Kidney glomerular epithelial cell (primary cell): ENCODE measurements at regions not wholly inside any gene's neighbourhood (a gene's known extent, or its start where the extent isn't known, plus 50 kb on each side); places are given as distances from the start of the nearest gene placed in this dataset.
A peak's percentile ranks its signal among the peaks of the same experiment; 100 is the strongest.

ENCODE experiments used
- DNase-seq: peaks from one replicate; lab custom pipeline; 2025; lab: John Stamatoyannopoulos, UW

DNA sequence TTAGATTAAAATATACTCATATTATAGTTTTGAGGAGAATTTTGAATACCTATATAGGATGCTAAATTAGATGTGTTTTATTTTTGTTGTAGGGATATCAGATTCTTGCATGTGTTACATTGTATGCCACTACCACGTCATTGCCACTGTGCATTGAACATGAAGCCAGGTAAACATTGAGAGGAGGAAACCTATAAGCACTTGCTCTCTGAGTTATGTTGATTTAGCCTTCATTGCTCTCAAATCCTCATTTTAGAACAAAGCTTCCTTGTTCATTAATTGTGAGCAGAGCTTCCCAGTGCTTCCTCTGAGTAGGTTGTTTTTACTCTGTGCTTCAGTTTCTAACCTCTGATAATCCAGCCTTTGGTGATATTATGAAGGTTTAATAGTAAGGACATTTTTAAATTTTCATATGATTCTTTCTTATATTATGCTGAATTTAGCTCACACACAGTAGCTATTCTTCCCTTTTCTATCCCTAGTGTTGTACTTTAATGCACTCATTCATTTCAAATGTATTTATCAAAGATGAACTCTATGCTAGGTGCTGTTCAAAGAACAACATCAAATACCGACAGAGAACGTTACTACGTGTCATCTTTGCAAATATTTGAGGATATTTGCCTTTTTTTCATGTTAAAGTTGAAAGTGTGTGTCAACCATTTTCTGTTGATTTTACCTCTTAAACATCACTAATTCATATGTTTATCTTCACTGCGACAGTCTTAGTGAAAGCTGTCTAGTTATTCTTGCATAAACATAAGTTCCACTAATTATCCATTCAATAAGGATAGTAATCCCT lies 1448.0 kb upstream of the MIR17HG start:
- DNase-seq: no peak

DNA sequence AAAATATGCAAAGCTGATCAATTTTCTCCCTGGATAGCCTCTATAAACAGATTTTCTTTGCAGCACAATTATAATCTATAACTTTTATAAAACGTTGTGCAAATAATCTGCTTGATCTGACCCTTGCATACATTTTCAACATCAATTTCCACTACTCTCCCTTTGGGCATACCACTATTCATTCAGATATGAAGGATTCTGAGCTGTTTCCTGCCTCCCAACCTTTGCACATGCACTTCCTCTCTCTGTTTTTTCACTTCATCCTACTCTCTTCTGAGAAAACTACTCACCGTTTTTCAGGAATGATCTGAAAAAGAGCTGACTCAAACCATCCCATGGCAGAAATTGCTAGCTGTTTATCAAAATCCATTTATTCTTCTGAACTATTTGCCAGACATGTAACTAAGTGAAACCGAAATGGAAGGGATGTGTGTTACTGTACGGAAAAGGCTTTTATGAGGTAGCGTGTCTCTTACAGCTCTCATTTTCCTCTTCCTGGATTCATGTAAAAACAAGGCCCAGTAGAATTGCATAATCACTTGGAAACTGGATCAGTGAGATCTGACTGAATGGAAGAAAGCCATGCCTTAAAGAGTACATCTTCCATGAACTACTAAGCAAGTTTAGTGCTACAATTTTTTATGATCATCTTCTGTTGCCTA lies 1447.3 kb upstream of the MIR17HG start:
- DNase-seq: no peak

DNA sequence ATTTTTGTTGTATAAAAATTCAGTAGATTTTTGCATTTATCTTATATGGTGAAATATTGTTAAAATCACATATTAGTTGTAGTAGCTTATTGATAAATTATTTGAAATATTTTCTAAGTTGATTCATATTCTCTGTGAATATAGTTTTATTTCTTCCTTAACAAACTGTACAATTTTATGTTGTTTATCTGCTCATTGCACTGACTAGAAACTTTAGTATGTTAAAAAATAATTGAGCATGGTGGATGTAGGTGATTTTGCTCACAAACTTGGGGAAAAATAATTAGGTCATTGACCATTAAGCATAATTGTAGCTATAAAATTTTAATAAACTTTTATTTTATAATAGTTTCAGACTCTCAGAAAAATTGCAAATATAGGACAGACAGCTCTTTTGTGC lies 1445.3 kb upstream of the MIR17HG start:
- DNase-seq: no peak

DNA sequence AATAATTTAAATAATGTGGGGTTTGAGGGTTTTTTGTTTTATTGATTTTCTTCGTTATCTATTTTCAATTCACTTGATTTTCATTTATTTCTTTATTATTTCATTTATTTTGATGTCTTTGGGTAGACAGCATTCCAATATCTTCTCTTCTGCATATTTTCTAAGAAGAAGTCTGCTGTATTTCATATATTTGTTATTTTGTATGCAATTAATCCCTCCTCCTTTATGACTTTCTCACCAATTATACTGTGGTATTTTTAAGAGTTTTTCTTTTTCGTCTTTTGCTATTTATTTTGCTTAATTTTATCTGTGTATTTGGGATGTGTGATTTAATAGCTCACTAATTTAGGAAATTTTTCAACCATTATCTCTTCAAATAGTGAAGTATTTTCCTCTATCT lies 1444.4 kb upstream of the MIR17HG start:
- no peak for DNase-seq

DNA sequence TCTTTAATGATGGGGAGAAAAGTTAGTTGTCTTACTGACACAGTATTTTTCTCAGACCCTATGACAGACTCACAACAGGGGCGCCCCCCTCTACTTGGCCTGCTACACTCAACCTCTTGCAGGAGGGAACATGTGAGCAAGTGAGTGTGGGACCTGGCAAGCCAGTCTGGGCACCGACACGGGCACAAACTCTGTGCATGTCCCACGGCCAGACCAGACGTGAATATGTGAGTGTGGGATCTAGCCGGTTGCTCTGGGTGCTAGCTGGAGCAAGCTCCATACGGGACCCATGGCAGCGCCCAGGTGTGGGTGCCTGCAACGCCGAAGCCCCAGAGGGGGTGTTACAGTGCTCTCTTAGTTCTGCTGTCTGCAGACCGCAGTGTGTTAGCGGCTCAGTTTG lies 1437.3 kb upstream of the MIR17HG start:
- DNase-seq: no peak

DNA sequence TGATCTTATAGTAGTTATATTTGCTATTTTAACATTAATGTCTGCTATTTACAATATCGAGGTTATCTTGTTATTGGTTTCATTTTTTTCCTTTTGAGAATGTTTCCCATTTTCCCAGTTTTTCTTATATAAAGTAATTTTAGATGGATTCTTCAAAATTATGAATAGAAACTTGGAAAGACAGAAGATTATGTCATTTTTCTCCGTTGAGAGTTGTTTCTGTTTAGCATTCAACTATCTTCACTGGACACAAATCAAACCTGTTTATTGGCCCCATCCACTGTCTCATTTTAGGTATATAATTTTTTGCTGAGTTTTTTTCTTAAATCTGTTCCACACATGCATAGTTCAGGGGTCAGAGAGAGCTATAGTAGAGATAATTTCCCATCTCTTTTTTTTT lies 1430.9 kb upstream of the MIR17HG start:
- DNase-seq: no peak

DNA sequence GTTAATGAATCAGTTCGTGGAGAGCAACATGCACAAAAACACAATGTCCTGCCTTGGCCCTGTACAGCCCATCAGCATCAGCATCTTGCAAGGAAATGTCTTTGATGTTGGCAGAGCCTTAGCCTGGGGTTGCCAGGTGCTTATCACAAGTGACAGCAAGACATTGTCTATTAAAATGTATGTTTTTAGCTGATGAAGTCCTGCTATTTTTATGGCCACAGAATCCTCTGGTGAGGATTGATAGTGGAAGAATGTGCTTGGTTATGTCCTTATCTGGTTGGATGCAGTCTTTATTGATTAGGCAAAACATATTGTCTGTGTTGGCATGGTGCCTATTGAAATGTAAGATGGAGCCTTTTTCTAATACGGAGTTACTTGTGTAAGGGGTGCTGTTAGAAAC lies 1427.0 kb upstream of the MIR17HG start:
- DNase-seq: no peak

DNA sequence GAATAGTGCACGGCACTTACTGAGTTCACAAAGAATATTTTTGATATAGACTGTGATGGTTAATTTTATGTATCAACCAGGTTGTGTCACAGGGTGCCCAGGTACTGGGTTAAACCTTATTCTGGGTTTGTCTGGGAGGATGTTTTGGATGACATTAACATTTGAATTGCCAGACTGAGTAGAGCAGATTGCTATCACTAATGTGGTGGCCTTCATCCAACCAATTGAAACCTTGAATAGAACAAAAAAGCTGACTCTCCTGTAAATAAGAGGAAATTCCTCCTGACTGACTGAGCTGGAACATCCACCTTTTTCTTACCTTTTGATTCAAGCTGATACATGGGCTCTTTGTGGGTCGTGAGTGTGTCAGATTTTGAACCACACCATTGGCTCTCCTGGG lies 1424.4 kb upstream of the MIR17HG start:
- DNase-seq: no peak

DNA sequence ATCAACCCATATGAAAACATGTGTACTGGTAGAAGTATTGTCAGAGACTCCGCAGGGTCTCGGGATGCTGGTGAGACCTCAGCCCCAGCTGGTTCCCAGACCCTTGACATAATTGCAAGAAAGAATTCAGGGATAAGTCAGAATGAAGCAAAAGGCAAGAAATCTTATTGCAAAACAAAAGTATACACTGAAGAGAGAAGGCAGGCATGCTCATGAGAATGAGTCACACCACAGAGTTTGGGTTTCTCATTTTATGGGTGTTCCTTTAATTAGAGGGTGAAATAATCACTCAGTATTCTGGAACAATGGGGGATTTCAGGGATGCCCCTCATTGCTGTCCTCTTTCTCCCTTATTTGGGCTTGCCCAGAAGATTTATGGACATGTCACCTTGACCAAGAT lies 1423.8 kb upstream of the MIR17HG start:
- no peak for DNase-seq

DNA sequence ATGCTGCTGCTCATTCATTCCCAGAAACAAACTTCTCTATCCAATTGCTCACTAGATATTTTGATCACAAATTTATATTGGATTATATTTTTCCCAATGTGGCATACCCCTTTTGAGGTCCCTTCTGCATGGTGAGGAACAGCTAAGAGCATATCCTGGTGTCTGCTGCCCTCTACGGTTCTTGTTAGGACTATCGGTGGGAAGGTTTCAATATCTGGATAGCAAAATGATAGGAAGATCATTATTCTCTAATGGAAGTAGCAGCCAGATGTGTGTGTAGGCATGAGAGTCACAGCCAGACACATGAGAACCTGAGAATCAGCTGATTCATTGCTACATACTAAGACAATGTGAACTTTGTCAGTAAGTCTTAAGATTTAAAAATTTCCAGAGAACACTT lies 1422.4 kb upstream of the MIR17HG start:
- DNase-seq: peak; percentile 48

DNA sequence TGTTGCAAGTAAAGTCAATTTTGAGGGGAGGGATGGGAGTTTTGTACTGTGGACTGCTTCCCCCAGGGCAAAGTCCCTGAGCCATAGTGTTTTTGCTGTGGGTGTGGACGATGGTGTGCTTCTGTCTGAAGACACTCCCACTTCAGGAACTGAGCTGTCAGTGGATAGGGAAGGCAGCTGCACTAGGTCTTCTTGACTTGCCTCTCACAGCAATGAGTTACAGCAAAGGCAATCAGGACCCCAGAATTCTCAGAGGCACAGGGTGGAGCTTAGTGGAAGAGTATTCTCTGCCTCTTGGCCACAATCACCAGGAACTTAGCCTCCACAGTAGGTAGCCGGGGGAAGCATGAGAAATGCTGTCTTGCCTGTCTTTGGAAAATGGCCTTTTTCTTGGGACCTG lies 1416.6 kb upstream of the MIR17HG start:
- DNase-seq: no peak

DNA sequence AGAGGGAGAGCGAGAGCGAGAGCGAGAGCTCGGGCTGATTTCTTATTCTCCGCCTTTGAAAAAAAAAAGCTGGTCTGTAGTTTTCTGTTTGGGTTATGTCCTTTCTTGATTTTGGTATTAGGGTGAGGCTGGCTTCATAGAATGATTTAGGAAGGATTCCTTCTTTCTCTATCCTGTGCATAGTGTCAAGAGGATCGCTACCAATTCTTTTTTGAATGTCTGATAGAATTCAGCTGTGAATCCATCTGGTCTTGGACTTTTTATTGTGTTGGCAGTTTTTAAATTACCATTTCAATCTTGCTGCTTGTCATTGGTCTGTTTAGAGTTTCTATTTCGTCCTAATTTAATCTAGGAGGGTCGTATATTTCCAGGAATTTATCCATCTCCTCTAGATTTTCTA lies 1414.6 kb upstream of the MIR17HG start:
- DNase-seq: no peak

DNA sequence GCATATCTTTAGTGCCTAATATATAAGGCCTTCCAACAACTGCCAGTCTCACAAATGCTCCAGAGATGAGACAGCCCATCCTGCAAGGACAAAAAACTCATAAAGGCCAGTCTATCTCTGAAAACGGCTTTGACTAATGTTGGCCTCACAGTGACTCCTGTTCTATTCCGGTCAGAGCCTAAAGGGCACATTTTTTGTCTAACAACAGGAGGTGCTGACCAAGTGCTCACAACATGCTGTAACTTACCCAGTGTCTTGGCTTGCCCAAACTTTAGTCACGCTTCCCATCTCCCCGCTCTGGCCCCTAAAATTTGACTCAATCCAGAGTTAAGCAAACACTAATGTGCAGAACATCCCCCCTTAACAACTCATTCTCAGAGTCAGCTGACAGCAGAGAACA lies 1411.2 kb upstream of the MIR17HG start:
- no peak for DNase-seq

DNA sequence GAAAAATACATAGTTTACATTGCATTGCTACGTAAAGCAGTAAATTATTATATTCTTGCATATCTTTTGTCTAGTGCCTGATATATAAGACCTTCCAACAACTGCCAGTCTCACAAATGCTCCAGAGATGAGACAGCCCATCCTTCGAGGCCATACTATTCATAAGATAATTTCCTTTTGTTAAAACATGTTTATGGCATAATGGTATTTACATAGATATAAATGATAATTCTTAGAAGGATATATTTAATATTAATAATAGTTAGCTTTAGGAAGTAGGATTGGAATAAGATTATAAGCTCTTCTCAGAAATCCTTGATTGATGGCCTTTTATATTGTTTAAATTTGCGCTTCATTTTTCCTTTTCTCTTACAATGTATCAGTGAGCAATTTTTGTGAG lies 1410.1 kb upstream of the MIR17HG start:
- no peak for DNase-seq

DNA sequence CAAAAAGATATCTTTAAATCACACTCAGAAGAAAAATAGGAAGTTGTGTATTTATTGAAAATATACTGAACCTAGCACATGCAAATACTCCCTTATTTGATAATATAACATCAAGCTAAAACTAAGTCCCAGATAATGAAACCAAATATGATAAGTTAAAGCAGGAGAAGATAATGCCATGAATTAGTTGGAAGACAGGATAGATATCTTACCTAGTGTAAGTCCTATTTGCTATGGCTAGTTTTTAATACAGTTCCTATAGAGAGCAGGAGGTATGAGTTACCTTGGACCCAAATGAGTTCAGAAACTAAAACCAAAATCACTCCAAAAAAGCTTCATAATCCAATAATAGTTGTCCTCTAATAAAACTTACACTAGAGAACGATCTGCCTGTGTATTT lies 1407.1 kb upstream of the MIR17HG start:
- no peak for DNase-seq

DNA sequence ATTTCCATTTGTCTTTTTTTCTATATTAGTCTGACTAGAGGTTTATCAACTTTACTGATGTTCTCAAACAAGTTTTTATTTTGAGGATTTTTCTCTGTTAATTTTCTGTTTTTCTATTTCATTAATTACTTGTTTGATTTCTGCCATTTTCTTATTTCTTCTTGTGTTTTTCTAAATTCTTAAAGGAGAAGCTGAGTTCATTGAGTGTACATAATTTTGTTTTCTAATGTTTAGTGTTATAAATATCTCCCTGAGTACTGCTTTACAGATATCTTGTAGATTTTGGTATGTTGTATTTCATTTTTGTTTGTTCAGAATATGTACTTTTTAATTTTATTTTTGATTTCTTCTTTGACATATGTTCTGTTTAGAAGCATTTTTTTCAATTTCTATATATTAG lies 1404.3 kb upstream of the MIR17HG start:
- no peak for DNase-seq

DNA sequence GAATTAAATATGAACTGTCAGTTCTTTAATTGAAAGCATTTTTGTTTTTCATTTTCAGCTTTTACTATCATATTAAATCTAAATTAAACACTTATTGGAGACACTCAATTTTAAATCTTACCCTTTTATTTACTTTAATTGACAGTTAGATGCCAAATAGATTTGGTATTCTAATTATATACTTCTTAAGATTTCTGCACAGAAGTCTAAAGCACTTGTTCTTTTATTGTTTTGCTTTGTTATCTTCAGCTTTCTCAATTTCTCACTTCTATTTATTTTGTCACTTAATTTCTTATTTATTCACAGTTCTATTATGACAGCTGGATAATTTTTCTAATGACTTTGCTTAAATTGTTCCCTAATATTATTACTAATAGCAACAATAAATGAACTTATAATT lies 1397.3 kb upstream of the MIR17HG start:
- DNase-seq: no peak

DNA sequence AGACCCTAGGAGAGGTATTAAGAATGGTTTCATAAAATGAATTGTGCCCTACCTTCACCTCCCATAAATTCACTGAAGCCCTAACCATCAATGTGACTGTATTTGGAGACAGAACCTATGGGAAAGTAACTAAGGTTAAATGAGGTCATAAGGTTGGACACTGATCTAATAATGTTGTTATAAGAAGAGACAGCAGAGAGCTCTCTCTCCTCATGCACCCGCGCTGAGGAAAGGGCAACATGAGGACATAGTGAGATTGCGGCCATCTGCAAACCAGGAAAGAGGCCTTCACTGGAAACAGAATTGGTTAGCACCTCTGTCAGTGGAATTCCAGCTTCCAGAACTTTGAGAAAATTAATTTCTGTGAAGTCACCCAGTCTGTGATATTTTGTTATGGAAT lies 1396.1 kb upstream of the MIR17HG start:
- no peak for DNase-seq

DNA sequence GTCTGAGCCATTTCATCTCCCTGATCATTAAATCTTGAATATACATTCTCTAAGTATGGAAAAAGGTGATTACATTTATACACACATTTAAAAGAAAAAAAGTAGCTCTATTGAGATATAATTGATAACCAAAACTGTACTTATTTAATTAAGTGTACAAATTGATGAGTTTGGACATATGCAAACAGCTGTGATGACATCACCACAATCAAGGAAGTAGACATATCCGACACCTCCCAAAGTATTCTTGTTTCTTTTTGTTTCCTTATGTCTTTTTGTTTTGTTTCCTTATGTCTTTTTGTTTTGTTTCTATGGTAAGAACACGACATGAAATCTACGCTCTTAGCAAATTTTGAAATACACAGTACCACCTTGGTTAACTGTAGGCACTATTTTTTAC lies 1393.9 kb upstream of the MIR17HG start:
- no peak for DNase-seq

DNA sequence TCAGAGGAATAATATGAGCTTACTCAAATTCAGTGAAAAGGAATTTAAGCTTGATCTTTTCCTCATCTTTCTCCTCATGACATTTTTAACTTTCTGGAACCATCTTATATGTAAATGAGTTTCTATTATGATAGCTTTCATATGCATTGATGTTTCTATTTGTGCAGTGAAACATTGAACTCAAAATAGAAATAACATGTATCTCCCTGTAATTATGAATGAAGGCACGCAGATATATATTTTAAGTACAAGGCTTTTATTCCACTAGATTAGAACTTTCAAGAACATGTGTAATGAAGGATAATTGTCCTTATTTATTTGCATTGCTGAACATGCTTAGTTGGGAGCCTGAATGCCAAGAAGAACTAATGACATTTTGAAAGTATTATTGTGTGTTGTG lies 1391.7 kb upstream of the MIR17HG start:
- no peak for DNase-seq

DNA sequence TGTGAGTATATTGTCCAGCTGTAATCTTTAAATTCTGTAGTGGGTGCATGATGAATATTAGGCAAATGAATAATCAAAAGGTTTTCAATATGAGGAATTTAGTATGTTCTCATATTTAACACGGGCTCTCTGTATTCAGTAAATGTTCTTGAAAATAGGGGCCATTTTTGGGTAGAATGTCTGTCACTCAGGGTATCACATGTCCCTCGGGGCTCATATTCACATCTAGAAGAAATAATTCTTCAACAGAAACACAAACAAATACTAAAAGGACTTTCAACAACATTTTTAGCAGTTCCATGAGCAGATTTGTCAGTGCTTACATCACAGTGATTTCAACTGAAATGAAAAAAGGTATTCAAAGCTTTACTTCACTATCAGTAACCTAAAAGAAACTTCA lies 1388.4 kb upstream of the MIR17HG start:
- no peak for DNase-seq

DNA sequence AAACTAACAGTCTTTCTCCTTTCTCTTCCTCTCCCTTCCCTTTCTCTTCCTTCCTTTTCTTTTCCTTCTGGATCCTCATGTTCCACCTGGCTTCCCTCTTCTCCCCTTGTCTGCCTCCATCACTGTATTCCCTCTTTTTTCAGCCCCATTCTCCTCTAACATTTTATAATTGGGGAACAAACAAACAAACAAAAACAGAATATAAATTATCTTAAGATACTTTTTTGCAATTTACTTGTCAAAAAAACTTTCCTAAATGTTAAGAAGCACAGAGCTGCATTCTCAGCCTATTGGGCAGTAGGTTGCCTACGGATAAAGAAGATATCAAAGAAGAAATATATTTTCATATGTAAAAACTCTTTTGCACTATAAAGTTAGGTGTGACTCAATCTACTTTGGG lies 1382.2 kb upstream of the MIR17HG start:
- no peak for DNase-seq

DNA sequence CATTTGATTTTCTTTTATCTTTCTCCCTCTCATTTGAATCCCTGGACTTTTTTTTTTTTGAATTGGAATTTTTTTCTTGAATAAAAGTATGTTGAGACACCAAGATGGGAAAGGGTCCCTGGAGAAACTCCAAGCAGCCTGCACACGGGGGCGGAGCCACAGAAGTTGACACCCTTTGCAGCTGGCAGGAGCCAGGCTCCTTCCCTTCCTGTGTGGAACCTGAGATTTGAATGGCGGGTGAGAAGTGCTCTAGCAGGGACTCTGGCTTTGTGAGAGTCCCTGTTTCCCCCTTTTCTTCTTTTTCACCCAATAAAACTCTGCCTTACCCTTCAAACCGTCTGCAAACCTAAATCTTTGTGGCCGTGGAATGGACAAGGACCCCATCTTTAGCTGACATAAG lies 1381.0 kb upstream of the MIR17HG start:
- no peak for DNase-seq

DNA sequence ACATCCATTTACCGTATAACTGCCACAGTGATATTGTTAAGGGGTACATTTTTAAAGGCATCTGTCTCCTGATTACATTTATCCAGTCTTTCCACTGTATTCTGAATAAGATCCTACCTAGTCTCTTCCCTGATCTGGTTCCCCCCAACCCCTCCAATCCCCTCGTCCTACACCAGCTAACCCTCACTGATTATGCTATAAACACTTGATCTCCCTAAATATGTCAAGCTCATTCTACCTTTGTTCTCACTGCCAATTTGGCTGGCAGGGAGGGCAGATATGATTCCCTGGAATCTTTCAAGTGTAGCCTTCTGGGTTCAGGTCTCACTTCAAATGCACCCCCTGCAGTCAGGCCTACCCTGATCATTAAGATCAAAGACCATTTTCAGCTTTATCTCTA lies 1379.8 kb upstream of the MIR17HG start:
- DNase-seq: no peak
